GM19023 (cell line): ENCODE measurements at regions not wholly inside any gene's neighbourhood (a gene's known extent, or its start where the extent isn't known, plus 50 kb on each side); places are given as distances from the start of the nearest gene placed in this dataset.

Source experiments
- ATAC-seq: cut with Tn5 transposase; IDR thresholded peaks from one replicate; pipeline ENCODE4 v1.9.1; 2021; ENCODE audit warnings: mild to moderate bottlenecking, moderate library complexity; ENCODE audit not compliant: unreplicated experiment

GRCh38 chr1:4344065-4344732, 310.2 kb upstream of the AJAP1 start:
- no peak for ATAC-seq

- no peak for ATAC-seq
Measured at GRCh38 chr1:4345094-4345493, 309.3 kb upstream of the AJAP1 start.

- no peak for ATAC-seq
Measured at GRCh38 chr1:4346131-4346530, 308.3 kb upstream of the AJAP1 start.

- ATAC-seq = no peak
Measured at GRCh38 chr1:4351453-4351852, 303.0 kb upstream of the AJAP1 start.

GRCh38 chr1:4353090-4353856, 301.1 kb upstream of the AJAP1 start:
- no peak for ATAC-seq

GRCh38 chr1:4355839-4356238, 298.6 kb upstream of the AJAP1 start:
- no peak for ATAC-seq

- ATAC-seq = no peak
Measured at GRCh38 chr1:4362314-4363044, 291.9 kb upstream of the AJAP1 start.

- ATAC-seq = no peak
Measured at GRCh38 chr1:4366091-4366490, 288.3 kb upstream of the AJAP1 start.

GRCh38 chr1:4367230-4367777, 287.1 kb upstream of the AJAP1 start:
- no peak for ATAC-seq

- ATAC-seq = no peak
Measured at GRCh38 chr1:4369335-4369734, 285.1 kb upstream of the AJAP1 start.

GRCh38 chr1:4371849-4372248, 282.6 kb upstream of the AJAP1 start:
- no peak for ATAC-seq

- no peak for ATAC-seq
Measured at GRCh38 chr1:4375812-4376211, 278.6 kb upstream of the AJAP1 start.

GRCh38 chr1:4379451-4380175, 274.8 kb upstream of the AJAP1 start:
- no peak for ATAC-seq

GRCh38 chr1:4380564-4381168, 273.7 kb upstream of the AJAP1 start:
- ATAC-seq = no peak

- ATAC-seq = no peak
Measured at GRCh38 chr1:4393191-4393590, 261.2 kb upstream of the AJAP1 start.

- ATAC-seq = no peak
Measured at GRCh38 chr1:4394366-4394765, 260.0 kb upstream of the AJAP1 start.

GRCh38 chr1:4395158-4395557, 259.3 kb upstream of the AJAP1 start:
- ATAC-seq = no peak

GRCh38 chr1:4395676-4396075, 258.7 kb upstream of the AJAP1 start:
- ATAC-seq = no peak

GRCh38 chr1:4396551-4396950, 257.9 kb upstream of the AJAP1 start:
- no peak for ATAC-seq

- no peak for ATAC-seq
Measured at GRCh38 chr1:4397196-4397595, 257.2 kb upstream of the AJAP1 start.

- ATAC-seq = no peak
Measured at GRCh38 chr1:4402032-4402431, 252.4 kb upstream of the AJAP1 start.
